MM.1S (cell line): ENCODE measurements at regions not wholly inside any gene's neighbourhood (a gene's known extent, or its start where the extent isn't known, plus 50 kb on each side); places are given as distances from the start of the nearest gene placed in this dataset.

Source experiments
- EZH2 ChIP-seq: fragments of 300-600 bp; sonication (generic); optimal IDR thresholded peaks from 2 replicates; pipeline ENCODE3; 2017; ENCODE audit warnings: low read depth, mild to moderate bottlenecking, antibody characterized with exemption, low read length, mixed read lengths
- EZH2phosphoT487 ChIP-seq: fragments of 300-600 bp; sonication (generic); IDR thresholded peaks from 2 replicates; pipeline ENCODE4 v1.6.1; 2018; ENCODE audit warnings: antibody characterized with exemption, low read length
- TF ChIP-seq, protein P1 (sequence below): fragments of 300-600 bp; sonication (generic); IDR thresholded peaks from 2 replicates; pipeline ENCODE4 v1.5.1; 2016; ENCODE audit warnings: antibody characterized with exemption, low read length, mixed read lengths

DNA sequence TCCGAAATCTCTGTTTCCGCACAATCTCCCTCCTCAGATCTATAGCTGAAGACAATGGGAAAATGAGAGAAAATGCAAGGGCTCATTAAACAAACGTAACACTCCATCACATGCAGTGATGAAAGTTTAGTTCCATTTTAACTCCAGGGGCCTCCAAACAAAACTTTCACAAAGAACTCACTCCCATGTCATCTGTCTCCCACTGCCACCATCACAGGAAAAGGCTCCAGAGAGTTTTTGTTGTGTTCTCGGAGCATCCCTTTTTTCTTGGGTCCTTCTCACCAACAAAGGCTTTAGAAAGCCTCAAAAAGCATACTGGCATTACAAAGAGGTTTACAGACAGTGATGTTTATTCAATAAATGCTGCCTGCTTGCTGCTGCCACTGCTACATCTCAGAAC, 339.6 kb downstream of the TPBG start:
- TF ChIP-seq, protein P1, sequence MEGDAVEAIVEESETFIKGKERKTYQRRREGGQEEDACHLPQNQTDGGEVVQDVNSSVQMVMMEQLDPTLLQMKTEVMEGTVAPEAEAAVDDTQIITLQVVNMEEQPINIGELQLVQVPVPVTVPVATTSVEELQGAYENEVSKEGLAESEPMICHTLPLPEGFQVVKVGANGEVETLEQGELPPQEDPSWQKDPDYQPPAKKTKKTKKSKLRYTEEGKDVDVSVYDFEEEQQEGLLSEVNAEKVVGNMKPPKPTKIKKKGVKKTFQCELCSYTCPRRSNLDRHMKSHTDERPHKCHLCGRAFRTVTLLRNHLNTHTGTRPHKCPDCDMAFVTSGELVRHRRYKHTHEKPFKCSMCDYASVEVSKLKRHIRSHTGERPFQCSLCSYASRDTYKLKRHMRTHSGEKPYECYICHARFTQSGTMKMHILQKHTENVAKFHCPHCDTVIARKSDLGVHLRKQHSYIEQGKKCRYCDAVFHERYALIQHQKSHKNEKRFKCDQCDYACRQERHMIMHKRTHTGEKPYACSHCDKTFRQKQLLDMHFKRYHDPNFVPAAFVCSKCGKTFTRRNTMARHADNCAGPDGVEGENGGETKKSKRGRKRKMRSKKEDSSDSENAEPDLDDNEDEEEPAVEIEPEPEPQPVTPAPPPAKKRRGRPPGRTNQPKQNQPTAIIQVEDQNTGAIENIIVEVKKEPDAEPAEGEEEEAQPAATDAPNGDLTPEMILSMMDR, result no peak
- no peak for TF ChIP-seq EZH2phosphoT487
- TF ChIP-seq EZH2, result no peak
